GM23338 (cell line): ENCODE measurements at regions not wholly inside any gene's neighbourhood (a gene's known extent, or its start where the extent isn't known, plus 50 kb on each side); places are given as distances from the start of the nearest gene placed in this dataset.

ENCODE experiments used
- ATAC-seq: fragments of 200-7000 bp; cut with Tn5 transposase; 3 replicates; pipeline ENCODE4 v1.9.1; 2020
- DNase-seq: peaks from one replicate; pipeline ENCODE4 v3.0.0-alpha.2; 2015; ENCODE audit warnings: low spot score
- H2AFZ ChIP-seq: fragments of 200-600 bp; sonication (generic); 2 replicates; pipeline ENCODE4 v1.8.0; 2016; ENCODE audit warnings: antibody characterized with exemption, mild to moderate bottlenecking, moderate library complexity
- H3F3A ChIP-seq: fragments of 200-600 bp; sonication (generic); replicated peaks from 2 replicates; pipeline ENCODE4 v1.8.0; 2017; ENCODE audit warnings: antibody characterized with exemption, mixed run types, low read depth
- H3K27ac ChIP-seq: fragments of 200-600 bp; sonication (generic); 2 replicates; pipeline ENCODE4 v1.6.1; 2016; ENCODE audit warnings: low read depth
- H3K27me3 ChIP-seq: fragments of 200-600 bp; sonication (generic); 2 replicates; pipeline ENCODE4 v1.8.0; 2016; ENCODE audit warnings: mild to moderate bottlenecking, mixed run types, moderate library complexity; ENCODE audit not compliant: insufficient read depth
- H3K36me3 ChIP-seq: fragments of 200-600 bp; sonication (generic); 2 replicates; pipeline ENCODE4 v1.8.0; 2016; ENCODE audit warnings: mild to moderate bottlenecking; ENCODE audit not compliant: insufficient read depth
- H3K4me1 ChIP-seq: fragments of 200-600 bp; sonication (generic); 2 replicates; pipeline ENCODE4 v1.8.0; 2016; ENCODE audit warnings: mild to moderate bottlenecking, moderate library complexity; ENCODE audit not compliant: insufficient read depth
- H3K4me2 ChIP-seq: fragments of 200-600 bp; sonication (generic); 2 replicates; pipeline ENCODE4 v1.7.1; 2017; ENCODE audit warnings: mixed run types
- H3K4me3 ChIP-seq: fragments of 200-600 bp; sonication (generic); 2 replicates; pipeline ENCODE4 v1.6.1; 2016; ENCODE audit warnings: mixed run types
- H3K79me2 ChIP-seq: fragments of 200-600 bp; sonication (generic); replicated peaks from 2 replicates; pipeline ENCODE4 v1.8.0; 2017; ENCODE audit warnings: mild to moderate bottlenecking; ENCODE audit not compliant: insufficient read depth
- H3K9me2 ChIP-seq: fragments of 200-600 bp; sonication (generic); 2 replicates; pipeline ENCODE4 v1.8.0; 2017; ENCODE audit not compliant: insufficient read depth
- H4K20me1 ChIP-seq: fragments of 200-600 bp; sonication (generic); replicated peaks from 2 replicates; pipeline ENCODE4 v1.8.0; 2017; ENCODE audit warnings: mild to moderate bottlenecking; ENCODE audit not compliant: insufficient read depth
- H3K27ac Mint-ChIP-seq: 2 replicates; pipeline ENCODE4 v1.8.0; 2020; ENCODE audit warnings: inconsistent platforms, mild to moderate bottlenecking, moderate library complexity, mixed read lengths
- H3K27me3 Mint-ChIP-seq: 3 replicates; pipeline ENCODE4 v1.8.0; 2022; ENCODE audit warnings: low read depth, mild to moderate bottlenecking, moderate library complexity, mixed read lengths, inconsistent platforms; ENCODE audit not compliant: insufficient read depth, poor library complexity
- H3K36me3 Mint-ChIP-seq: 3 replicates; pipeline ENCODE4 v1.8.0; 2021; ENCODE audit warnings: low read depth, mild to moderate bottlenecking, inconsistent platforms, moderate library complexity, mixed read lengths
- H3K4me1 Mint-ChIP-seq: 3 replicates; pipeline ENCODE4 v1.8.0; 2020; ENCODE audit warnings: mild to moderate bottlenecking, inconsistent platforms, mixed read lengths
- H3K4me3 Mint-ChIP-seq: 3 replicates; pipeline ENCODE4 v1.8.0; 2021; ENCODE audit warnings: moderate library complexity, mild to moderate bottlenecking, inconsistent platforms, mixed read lengths
- H3K9me3 Mint-ChIP-seq: 3 replicates; pipeline ENCODE4 v1.8.0; 2020; ENCODE audit warnings: moderate library complexity, mild to moderate bottlenecking, inconsistent platforms, mixed read lengths
- CREB1 ChIP-seq: fragments of 250-450 bp; sonication (Bioruptor Pico); IDR thresholded peaks from 2 replicates; pipeline ENCODE4 v1.5.0; 2020; ENCODE audit warnings: low read depth, mild to moderate bottlenecking, moderate library complexity
- CTCF ChIP-seq, 2 experiments: fragments of 200-600 bp in 1 of 2; sonication (generic) in 1 of 2; conservative IDR thresholded peaks; 2 replicates each; pipeline versions ENCODE4 v1.5.1 to v1.6.1; 2016 to 2017; ENCODE audit warnings: antibody characterized with exemption in 2 of 2, low read depth in 2 of 2, mild to moderate bottlenecking in 2 of 2, moderate library complexity in 1 of 2
- ETS1 ChIP-seq: IDR thresholded peaks from 2 replicates; pipeline ENCODE4 v1.6.1; 2016; ENCODE audit warnings: antibody characterized with exemption
- EZH2 ChIP-seq: fragments of 200-600 bp; sonication (generic); IDR thresholded peaks from one replicate; pipeline ENCODE4 v1.8.0; 2017; ENCODE audit warnings: antibody characterized with exemption, mild to moderate bottlenecking, low read depth; ENCODE audit not compliant: unreplicated experiment
- EZH2phosphoT487 ChIP-seq: fragments of 200-600 bp; sonication (generic); IDR thresholded peaks from one replicate; pipeline ENCODE4 v1.8.1; 2018; ENCODE audit warnings: antibody characterized with exemption; ENCODE audit not compliant: unreplicated experiment
- JUNB ChIP-seq: IDR thresholded peaks from one replicate; pipeline ENCODE4 v1.6.1; 2016; ENCODE audit warnings: antibody characterized with exemption; ENCODE audit not compliant: unreplicated experiment
- NANOG ChIP-seq: IDR thresholded peaks from 2 replicates; pipeline ENCODE4 v1.6.1; 2016; ENCODE audit warnings: antibody characterized with exemption, borderline replicate concordance
- POLR2AphosphoS5 ChIP-seq: IDR thresholded peaks from 2 replicates; pipeline ENCODE4 v1.6.1; 2016; ENCODE audit warnings: antibody characterized with exemption, low read depth
- STAT1 ChIP-seq: IDR thresholded peaks from one replicate; pipeline ENCODE4 v1.6.1; 2016; ENCODE audit warnings: antibody characterized with exemption; ENCODE audit not compliant: unreplicated experiment
- ZNF114 ChIP-seq: fragments of 250-450 bp; sonication (Bioruptor Pico); IDR thresholded peaks from 2 replicates; pipeline ENCODE4 v1.5.0; 2020; ENCODE audit warnings: mild to moderate bottlenecking, moderate library complexity
- ZNF331 ChIP-seq: fragments of 250-450 bp; sonication (Bioruptor Pico); IDR thresholded peaks from 2 replicates; pipeline ENCODE4 v1.5.0; 2020; ENCODE audit warnings: low read depth, mild to moderate bottlenecking, moderate library complexity
- ZNF462 ChIP-seq: fragments of 250-450 bp; sonication (Bioruptor Pico); IDR thresholded peaks from 2 replicates; pipeline ENCODE4 v1.5.0; 2020; ENCODE audit warnings: mild to moderate bottlenecking, moderate library complexity

GRCh38 chr4:110753466-110753865, 130.6 kb upstream of the PITX2 start:
- Mint-ChIP-seq H3K36me3 (no peaks in the 10 kb centered on the region), H3K27me3 (no peaks in the 10 kb centered on the region), H3K4me1 (no peaks in the 10 kb centered on the region; the same call in 2 of the 3 replicates), H3K4me3 (no peak overlapping the region), H3K27ac (no peak overlapping the region), H3K9me3 (no peaks in the 10 kb centered on the region)
- no peak overlapping the region for H3K4me2 ChIP-seq
- no peaks in the 10 kb centered on the region for H3F3A ChIP-seq
- H3K9me2 ChIP-seq = no peaks in the 10 kb centered on the region
- no peak for TF ChIP-seq JUNB
- TF ChIP-seq EZH2 = no peak
- no peak for TF ChIP-seq POLR2AphosphoS5
- no peak for TF ChIP-seq STAT1
- no peak for TF ChIP-seq ZNF331
- TF ChIP-seq CREB1 (CRISPR knock-in tag) = no peak
- no peak for TF ChIP-seq ETS1
- TF ChIP-seq CTCF (conservative IDR thresholded peaks at IDR 0.05; ENCODE audit: low read depth in 2 of 2) = no peak
- no peak for TF ChIP-seq NANOG
- no peak for TF ChIP-seq EZH2phosphoT487
- TF ChIP-seq ZNF462 (CRISPR knock-in tag) = no peak
- no peak for TF ChIP-seq ZNF114 (CRISPR knock-in tag)
- H2AFZ ChIP-seq = no peak overlapping the region
- H3K36me3 ChIP-seq = no peaks in the 10 kb centered on the region
- H4K20me1 ChIP-seq = no peaks in the 10 kb centered on the region
- H3K27me3 ChIP-seq = no peaks in the 10 kb centered on the region
- ATAC-seq = no peak
- no peak overlapping the region for H3K27ac ChIP-seq
- H3K79me2 ChIP-seq = no peaks in the 10 kb centered on the region
- H3K4me3 ChIP-seq = no peak overlapping the region
- H3K4me1 ChIP-seq = no peaks in the 10 kb centered on the region
- no peak for DNase-seq
